NB4 (cell line): ENCODE measurements at regions not wholly inside any gene's neighbourhood (a gene's known extent, or its start where the extent isn't known, plus 50 kb on each side); places are given as distances from the start of the nearest gene placed in this dataset.

Experiments used
- DNase-seq: peaks from one replicate; pipeline ENCODE4 v3.0.0; 2010; ENCODE audit warnings: low read depth
- H3K4me3 ChIP-seq: one replicate; pipeline ENCODE4 v1.5.1; 2011; ENCODE audit warnings: mild to moderate bottlenecking, low read depth, low read length, moderate library complexity
- CTCF ChIP-seq: IDR thresholded peaks from one replicate; pipeline ENCODE4 v1.5.1; 2012; ENCODE audit warnings: low read depth, low read length
- MAX ChIP-seq: IDR thresholded peaks from 2 replicates; pipeline ENCODE4 v1.6.1; 2011; ENCODE audit warnings: low read depth, low read length
- MYC ChIP-seq: IDR thresholded peaks from 2 replicates; pipeline ENCODE4 v1.6.1; 2011; ENCODE audit warnings: low read depth, low read length
- POLR2A ChIP-seq: IDR thresholded peaks from 2 replicates; pipeline ENCODE4 v1.6.1; 2011; ENCODE audit warnings: mild to moderate bottlenecking; ENCODE audit not compliant: insufficient read length; ENCODE audit errors: extremely low read depth

- TF ChIP-seq CTCF (no peak), MYC (no peak), MAX (no peak), POLR2A (no peak)
- H3K4me3 ChIP-seq = no peak overlapping the region
- no peak for DNase-seq
These were observed 184.1 kb upstream of the GPR149 start for GRCh38 chr3:154614078-154614477.

GRCh38 chr3:154602241-154602640 is 172.3 kb upstream of the GPR149 start:
- TF ChIP-seq POLR2A (no peak), MAX (no peak), MYC (no peak), CTCF (no peak)
- no peak overlapping the region for H3K4me3 ChIP-seq
- no peak for DNase-seq

- H3K4me3 ChIP-seq = no peak overlapping the region
- DNase-seq = no peak
- TF ChIP-seq CTCF (no peak), POLR2A (no peak), MAX (no peak), MYC (no peak)
These were observed 168.2 kb upstream of the GPR149 start for GRCh38 chr3:154598166-154598565.

GRCh38 chr3:154590675-154591384 is 160.8 kb upstream of the GPR149 start:
- H3K4me3 ChIP-seq = no peak overlapping the region
- TF ChIP-seq CTCF (no peak), POLR2A (no peak), MAX (no peak), MYC (no peak)
- DNase-seq = no peak

GRCh38 chr3:154588831-154589230 is 158.8 kb upstream of the GPR149 start:
- TF ChIP-seq CTCF (no peak), POLR2A (no peak), MYC (no peak), MAX (no peak)
- DNase-seq = no peak
- no peak overlapping the region for H3K4me3 ChIP-seq
